ENCODE measurements at regions not wholly inside any gene's neighbourhood (a gene's known extent, or its start where the extent isn't known, plus 50 kb on each side); places are given as distances from the start of the nearest gene placed in this dataset.

GRCh38 chr5:39760385-39761198, 335.8 kb upstream of the DAB2 start:
- Histone ChIP-seq H3K9ac (no peak overlapping the region), H2AFZ (no peak overlapping the region), H3K4me1 (no peaks in the 10 kb centered on the region), H3K9me3 (ENCODE audit: control insufficient read depth, low read length) (no peaks in the 10 kb centered on the region), H3K79me2 (no peaks in the 10 kb centered on the region), H3K4me3 (ENCODE audit: low read depth, low read length) (no peak overlapping the region), H3K27ac (no peak overlapping the region), H3K4me2 (ENCODE audit: low read length) (no peak overlapping the region), H3K27me3 (ENCODE audit: control insufficient read depth, insufficient read depth, low read length) (no peaks in the 10 kb centered on the region), H3K36me3 (ENCODE audit: control insufficient read depth, insufficient read depth, low read length) (no peaks in the 10 kb centered on the region)
- no peak for TF ChIP-seq CTCF (IDR thresholded peaks at IDR 0.05)

GRCh38 chr5:39759701-39760100, 334.9 kb upstream of the DAB2 start:
- Histone ChIP-seq H3K27ac (no peak overlapping the region), H3K36me3 (ENCODE audit: control insufficient read depth, insufficient read depth, low read length) (no peaks in the 10 kb centered on the region), H3K9me3 (ENCODE audit: control insufficient read depth, low read length) (no peaks in the 10 kb centered on the region), H3K4me1 (no peaks in the 10 kb centered on the region), H2AFZ (no peak overlapping the region), H3K4me3 (ENCODE audit: low read depth, low read length) (no peak overlapping the region), H3K4me2 (ENCODE audit: low read length) (no peak overlapping the region), H3K27me3 (ENCODE audit: control insufficient read depth, insufficient read depth, low read length) (no peaks in the 10 kb centered on the region), H3K9ac (no peak overlapping the region), H3K79me2 (no peaks in the 10 kb centered on the region)
- no peak for TF ChIP-seq CTCF (IDR thresholded peaks at IDR 0.05)

- Histone ChIP-seq H3K4me1 (no peaks in the 10 kb centered on the region), H3K36me3 (ENCODE audit: control insufficient read depth, insufficient read depth, low read length) (no peaks in the 10 kb centered on the region), H3K4me3 (ENCODE audit: low read depth, low read length) (no peak overlapping the region), H3K27ac (no peak overlapping the region), H3K9ac (no peak overlapping the region), H3K4me2 (ENCODE audit: low read length) (no peak overlapping the region), H2AFZ (no peak overlapping the region), H3K27me3 (ENCODE audit: control insufficient read depth, insufficient read depth, low read length) (no peaks in the 10 kb centered on the region), H3K9me3 (ENCODE audit: control insufficient read depth, low read length) (no peaks in the 10 kb centered on the region), H3K79me2 (no peaks in the 10 kb centered on the region)
- TF ChIP-seq CTCF (IDR thresholded peaks at IDR 0.05) = no peak
Observed at GRCh38 chr5:39758426-39758825, 333.6 kb upstream of the DAB2 start.

GRCh38 chr5:39757131-39757530, 332.4 kb upstream of the DAB2 start:
- Histone ChIP-seq H3K4me2 (ENCODE audit: low read length) (no peak overlapping the region), H3K27me3 (ENCODE audit: control insufficient read depth, insufficient read depth, low read length) (no peaks in the 10 kb centered on the region), H3K27ac (no peak overlapping the region), H3K4me3 (ENCODE audit: low read depth, low read length) (no peak overlapping the region), H3K36me3 (ENCODE audit: control insufficient read depth, insufficient read depth, low read length) (no peaks in the 10 kb centered on the region), H3K9me3 (ENCODE audit: control insufficient read depth, low read length) (no peaks in the 10 kb centered on the region), H3K4me1 (no peaks in the 10 kb centered on the region), H2AFZ (no peak overlapping the region), H3K9ac (no peak overlapping the region), H3K79me2 (no peaks in the 10 kb centered on the region)
- no peak for TF ChIP-seq CTCF (IDR thresholded peaks at IDR 0.05)

GRCh38 chr5:39755986-39756385, 331.2 kb upstream of the DAB2 start:
- Histone ChIP-seq H3K9ac (no peak overlapping the region), H3K4me3 (ENCODE audit: low read depth, low read length) (no peak overlapping the region), H3K4me1 (no peaks in the 10 kb centered on the region), H3K4me2 (ENCODE audit: low read length) (no peak overlapping the region), H3K9me3 (ENCODE audit: control insufficient read depth, low read length) (no peaks in the 10 kb centered on the region), H3K27ac (no peak overlapping the region), H3K79me2 (no peaks in the 10 kb centered on the region), H2AFZ (no peak overlapping the region), H3K27me3 (ENCODE audit: control insufficient read depth, insufficient read depth, low read length) (no peaks in the 10 kb centered on the region), H3K36me3 (ENCODE audit: control insufficient read depth, insufficient read depth, low read length) (no peaks in the 10 kb centered on the region)
- TF ChIP-seq CTCF (IDR thresholded peaks at IDR 0.05) = no peak
